GM12878 (cell line): ENCODE measurements at regions not wholly inside any gene's neighbourhood (a gene's known extent, or its start where the extent isn't known, plus 50 kb on each side); places are given as distances from the start of the nearest gene placed in this dataset.

ENCODE experiments used
- ATAC-seq: fragments of 200-7000 bp; cut with Tn5 transposase; 3 replicates; pipeline ENCODE4 v1.9.1; 2020; ENCODE audit warnings: mild to moderate bottlenecking, moderate library complexity
- BruUV-seq: library from RNA; stranded (reverse); fragments of 400-500 nt; replicated peaks from 2 replicates; lab custom pipeline; 2021; lab: Mats Ljungman, UMichigan
- CTCF ChIA-PET: fragments of 300-600 bp; sonication (Branson Sonifier 250); formaldehyde crosslinking; extraction: SDS; loops from one replicate; lab custom pipeline; 2021; ENCODE audit warnings: inconsistent platforms; lab: Yijun Ruan, JAX
- POLR2A ChIA-PET: fragments of 350-600 bp; formaldehyde crosslinking; extraction: SDS; loops from one replicate; lab custom pipeline; 2021; ENCODE audit warnings: inconsistent platforms; lab: Charles Lee
- RAD21 ChIA-PET: fragments of 300-600 bp; sonication (Branson Sonifier 250); formaldehyde crosslinking; loops from one replicate; lab custom pipeline; 2023; ENCODE audit warnings: antibody characterized with exemption; ENCODE audit not compliant: unreplicated experiment; lab: Charles Lee
- SMC1A ChIA-PET: fragments of 300-600 bp; sonication (Branson Sonifier 250); formaldehyde crosslinking; loops from one replicate; lab custom pipeline; 2023; ENCODE audit not compliant: unreplicated experiment, uncharacterized antibody; lab: Charles Lee
- DNase-seq: peaks from one replicate; pipeline ENCODE4 v3.0.0-alpha.2; 2011; ENCODE audit warnings: low read depth, low spot score
- FAIRE-seq: peaks from 3 replicates; lab custom pipeline; 2011; peaks lifted over from hg19 to GRCh38; lab: Jason Lieb, UNC
- H2AFZ ChIP-seq: 2 replicates; pipeline ENCODE4 v1.6.0; 2011; ENCODE audit warnings: low read depth, low read length, control low read depth; ENCODE audit not compliant: control insufficient read depth
- H3K27ac ChIP-seq: 2 replicates; pipeline ENCODE4 v1.5.1; 2011; ENCODE audit warnings: control low read depth; ENCODE audit not compliant: control insufficient read depth, insufficient read depth
- H3K27me3 ChIP-seq, 2 experiments: replicated peaks in 1 of 2; 2 replicates each; pipeline versions ENCODE4 v1.6.0 to v1.6.1; 2011; ENCODE audit warnings: low read length in 1 of 2; ENCODE audit not compliant: control insufficient read depth in 2 of 2, insufficient read depth in 2 of 2
- H3K36me3 ChIP-seq, 2 experiments: 2 replicates each; pipeline ENCODE4 v1.5.1; 2011; ENCODE audit warnings: low read length in 1 of 2; ENCODE audit not compliant: control insufficient read depth in 2 of 2, insufficient read depth in 2 of 2
- H3K4me1 ChIP-seq: 2 replicates; pipeline ENCODE4 v1.6.1; 2011; ENCODE audit warnings: mild to moderate bottlenecking, low read length, moderate library complexity, mixed read lengths; ENCODE audit not compliant: control insufficient read depth, insufficient read depth
- H3K4me2 ChIP-seq: 2 replicates; pipeline ENCODE4 v1.6.0; 2011; ENCODE audit warnings: control low read depth; ENCODE audit not compliant: control insufficient read depth, insufficient read depth
- H3K4me3 ChIP-seq: fragments of 200-600 bp; sonication (generic); 2 replicates; pipeline ENCODE4 v1.5.1; 2016
- H3K79me2 ChIP-seq: 2 replicates; pipeline ENCODE4 v1.6.0; 2011; ENCODE audit warnings: low read length; ENCODE audit not compliant: control insufficient read depth, insufficient read depth
- H3K9ac ChIP-seq: 2 replicates; pipeline ENCODE4 v1.8.0; 2011; ENCODE audit warnings: low read length, control low read depth, mixed read lengths; ENCODE audit not compliant: control insufficient read depth, insufficient read depth
- H3K9me3 ChIP-seq: replicated peaks from 3 replicates; pipeline ENCODE4 v1.5.1; 2011; ENCODE audit warnings: mild to moderate bottlenecking, low read length; ENCODE audit not compliant: control insufficient read depth, insufficient read depth
- H4K20me1 ChIP-seq: 2 replicates; pipeline ENCODE4 v1.6.0; 2011; ENCODE audit not compliant: control insufficient read depth, insufficient read depth
- BCL11A ChIP-seq: IDR thresholded peaks from 2 replicates; pipeline ENCODE4 v1.6.1; 2011; ENCODE audit warnings: low read depth, low read length
- CBX5 ChIP-seq: sonication (generic); IDR thresholded peaks from 2 replicates; pipeline ENCODE4 v1.6.1; 2016; ENCODE audit warnings: low read depth, moderate library complexity, mild to moderate bottlenecking, inconsistent platforms
- IRF4 ChIP-seq: IDR thresholded peaks from 2 replicates; pipeline ENCODE4 v1.6.1; 2011; ENCODE audit warnings: low read depth, low read length
- MTA2 ChIP-seq: fragments of 450-650 bp; IDR thresholded peaks from 2 replicates; pipeline ENCODE4 v1.6.1; 2016; ENCODE audit warnings: low read depth, mild to moderate bottlenecking, moderate library complexity
- RB1 ChIP-seq: fragments of 450-650 bp; formaldehyde crosslinking; IDR thresholded peaks from 2 replicates; pipeline ENCODE4 v1.6.1; 2017; ENCODE audit warnings: mild to moderate bottlenecking, borderline replicate concordance
- SIN3A ChIP-seq: IDR thresholded peaks from 2 replicates; pipeline ENCODE4 v1.6.1; 2012; ENCODE audit warnings: low read depth, low read length, improper control_type of control experiment
- ZNF274 ChIP-seq: IDR thresholded peaks from one replicate; pipeline ENCODE4 v1.8.0; 2011; ENCODE audit not compliant: insufficient read length, insufficient read depth
- WGBS: methylation state at CpG from one replicate; pipeline ENCODE4 v1.1.6; 2016; ENCODE audit warnings: low lambda C conversion rate; ENCODE audit not compliant: insufficient replicate concordance, insufficient coverage; ENCODE audit errors: missing lambda C conversion rate; 5-methylcytosine and 5-hydroxymethylcytosine counted together
- in situ Hi-C: fragments of 300-500 bp; cut with MboI; formaldehyde crosslinking; loops from 9 replicates; pipeline ENCODE4 v1.14.3; 2018; ENCODE audit warnings: mixed read lengths
- intact Hi-C: fragments of 100-400 bp; cut with micrococcal nuclease; formaldehyde crosslinking; loops from one replicate; pipeline ENCODE4 v1.14.2; 2022; ENCODE audit not compliant: unreplicated experiment

GRCh38 chr20:12020846-12021245, 103.2 kb downstream of the BTBD3 start (continued):
- no peak for TF ChIP-seq ZNF274

GRCh38 chr20:12022126-12022525, 104.4 kb downstream of the BTBD3 start:
- no peak overlapping the region for H3K4me2 ChIP-seq
- WGBS, result 91% methylated on average over 2 of the region's 2 CpGs
- H3K4me1 ChIP-seq, result no peaks in the 10 kb centered on the region
- RAD21 ChIA-PET, result no interaction called here
- no peak overlapping the region for H3K27ac ChIP-seq
- POLR2A ChIA-PET, result interaction anchor here (0.6 kb wide), 1 partner anchor 404 kb away, joined by 3 read pairs; no protein-coding TSS in a partner anchor
- H3K4me3 ChIP-seq, result no peak overlapping the region
- no peaks in the 10 kb centered on the region for H3K36me3 ChIP-seq
- SMC1A ChIA-PET, result no interaction called here
- no peak overlapping the region for H3K9ac ChIP-seq
- no peaks in the 10 kb centered on the region for H4K20me1 ChIP-seq
- intact Hi-C loops, result no loop called here
- TF ChIP-seq RB1 (no peak), CBX5 (no peak), SIN3A (no peak), BCL11A (no peak), MTA2 (no peak), IRF4 (no peak)
- no TSS peak for BruUV-seq
- ATAC-seq (no peak), DNase-seq (no peak), FAIRE-seq (no peak)
- H3K9me3 ChIP-seq, result no peaks in the 10 kb centered on the region; the same call in 2 of the 3 replicates
- H2AFZ ChIP-seq, result no peak overlapping the region
- in situ Hi-C loops, result no loop called here
- CTCF ChIA-PET, result interaction anchor here (0.6 to 1.7 kb wide), 3 partner anchors 10 to 97 kb away, joined by 3 to 7 read pairs (median 3); no protein-coding TSS in a partner anchor
- H3K27me3 ChIP-seq, result no peaks in the 10 kb centered on the region
- no peaks in the 10 kb centered on the region for H3K79me2 ChIP-seq
